IMR-90 (cell line): ENCODE measurements at regions not wholly inside any gene's neighbourhood (a gene's known extent, or its start where the extent isn't known, plus 50 kb on each side); places are given as distances from the start of the nearest gene placed in this dataset.

Experiments used
- ATAC-seq: fragments of 200-7000 bp; cut with Tn5 transposase; 2 replicates; pipeline ENCODE4 v1.9.1; 2020; ENCODE audit warnings: low read depth, mild to moderate bottlenecking, moderate library complexity
- BruUV-seq: library from RNA; stranded (reverse); fragments of 400-500 nt; replicated peaks from 2 replicates; lab custom pipeline; 2021; lab: Mats Ljungman, UMichigan
- CTCF ChIA-PET: fragments of 300-600 bp; formaldehyde crosslinking; extraction: SDS; loops from one replicate; lab custom pipeline; 2021; ENCODE audit warnings: antibody characterized with exemption; lab: Yijun Ruan, JAX
- POLR2A ChIA-PET: fragments of 300-600 bp; sonication (Branson Sonifier 250); formaldehyde crosslinking; loops from one replicate; lab custom pipeline; 2022; ENCODE audit warnings: antibody characterized with exemption; ENCODE audit not compliant: unreplicated experiment; lab: Charles Lee
- DNase-seq: peaks from one replicate; pipeline ENCODE4 v3.0.0; 2013
- H2AFZ ChIP-seq: replicated peaks from 2 replicates; pipeline ENCODE3; 2013; ENCODE audit warnings: low read length, mild to moderate bottlenecking; ENCODE audit not compliant: poor library complexity
- H2AK5ac ChIP-seq: 2 replicates; pipeline ENCODE4 v1.6.1; 2013; ENCODE audit warnings: low read depth, low read length, inconsistent platforms
- H2AK9ac ChIP-seq: replicated peaks from 2 replicates; pipeline ENCODE3; 2013; ENCODE audit warnings: mild to moderate bottlenecking, low read depth, low read length, moderate library complexity; ENCODE audit not compliant: poor library complexity
- H2BK120ac ChIP-seq: 2 replicates; pipeline ENCODE4 v1.6.1; 2013; ENCODE audit warnings: low read depth, low read length, inconsistent platforms
- H2BK15ac ChIP-seq: 3 replicates; pipeline ENCODE4 v1.6.1; 2013; ENCODE audit warnings: low read depth, low read length, inconsistent platforms
- H2BK20ac ChIP-seq: 2 replicates; pipeline ENCODE4 v1.6.1; 2013; ENCODE audit warnings: low read depth, mild to moderate bottlenecking, inconsistent platforms, low read length, moderate library complexity
- H2BK5ac ChIP-seq: 2 replicates; pipeline ENCODE4 v1.6.1; 2013; ENCODE audit warnings: mild to moderate bottlenecking, low read depth, low read length, inconsistent platforms; ENCODE audit not compliant: poor library complexity, severe bottlenecking
- H3K14ac ChIP-seq: replicated peaks from 2 replicates; pipeline ENCODE4 v1.6.1; 2013; ENCODE audit warnings: low read depth, low read length, inconsistent platforms
- H3K18ac ChIP-seq: 2 replicates; pipeline ENCODE4 v1.6.1; 2013; ENCODE audit warnings: low read depth, low read length, control low read depth
- H3K23ac ChIP-seq: 2 replicates; pipeline ENCODE4 v1.6.1; 2013; ENCODE audit warnings: low read depth, low read length, inconsistent platforms
- H3K27ac ChIP-seq: 2 replicates; pipeline ENCODE4 v1.5.1; 2013; ENCODE audit warnings: mild to moderate bottlenecking, control low read depth, low read length; ENCODE audit not compliant: insufficient read depth
- H3K27me3 ChIP-seq: 2 replicates; pipeline ENCODE4 v1.6.1; 2013; ENCODE audit warnings: low read length; ENCODE audit not compliant: control insufficient read depth, insufficient read depth
- H3K36me3 ChIP-seq: 2 replicates; pipeline ENCODE4 v1.6.1; 2013; ENCODE audit warnings: low read length, mixed read lengths; ENCODE audit not compliant: control insufficient read depth, insufficient read depth
- H3K4ac ChIP-seq: 2 replicates; pipeline ENCODE4 v1.6.1; 2013; ENCODE audit warnings: low read depth, low read length, inconsistent platforms
- H3K4me1 ChIP-seq: 2 replicates; pipeline ENCODE4 v1.6.1; 2013; ENCODE audit warnings: low read length, mixed read lengths; ENCODE audit not compliant: control insufficient read depth, insufficient read depth
- H3K4me2 ChIP-seq: 2 replicates; pipeline ENCODE4 v1.6.1; 2013; ENCODE audit warnings: low read depth, mild to moderate bottlenecking, control low read depth, low read length, moderate library complexity
- H3K4me3 ChIP-seq: 2 replicates; pipeline ENCODE4 v1.5.1; 2013; ENCODE audit warnings: low read depth, mild to moderate bottlenecking, control low read depth, low read length, moderate library complexity; ENCODE audit not compliant: insufficient read depth
- H3K56ac ChIP-seq: 2 replicates; pipeline ENCODE4 v1.6.1; 2013; ENCODE audit warnings: low read length, inconsistent platforms; ENCODE audit not compliant: insufficient read depth; ENCODE audit errors: extremely low read depth
- H3K79me1 ChIP-seq, 2 experiments: 2 replicates each; pipeline ENCODE4 v1.6.1; 2013; ENCODE audit warnings: low read length in 2 of 2, inconsistent platforms in 1 of 2, low read depth in 1 of 2
- H3K9ac ChIP-seq: 2 replicates; pipeline ENCODE4 v1.6.1; 2013; ENCODE audit warnings: low read depth, low read length, control low read depth
- H3K9me1 ChIP-seq: 2 replicates; pipeline ENCODE4 v1.6.1; 2013; ENCODE audit warnings: low read length, inconsistent platforms; ENCODE audit not compliant: insufficient read depth
- H3K9me3 ChIP-seq: 2 replicates; pipeline ENCODE4 v1.6.1; 2013; ENCODE audit warnings: low read length; ENCODE audit not compliant: control insufficient read depth, insufficient read depth
- H4K20me1 ChIP-seq: 2 replicates; pipeline ENCODE4 v1.6.1; 2013; ENCODE audit warnings: low read length, inconsistent platforms; ENCODE audit not compliant: insufficient read depth
- H4K5ac ChIP-seq: 2 replicates; pipeline ENCODE4 v1.6.1; 2013; ENCODE audit warnings: mild to moderate bottlenecking, low read depth, low read length, control low read depth
- H4K8ac ChIP-seq, 2 experiments: 2 replicates each; pipeline ENCODE4 v1.6.1; 2013; ENCODE audit warnings: low read depth in 2 of 2, low read length in 2 of 2, control low read depth in 1 of 2, inconsistent platforms in 1 of 2
- H4K91ac ChIP-seq: 2 replicates; pipeline ENCODE4 v1.6.1; 2013; ENCODE audit warnings: low read depth, low read length, inconsistent platforms; ENCODE audit not compliant: insufficient read depth
- CHD1 ChIP-seq: IDR thresholded peaks from 2 replicates; pipeline ENCODE4 v1.6.1; 2012; ENCODE audit warnings: low read depth, low read length, improper control_type of control experiment
- ELK1 ChIP-seq: fragments of 150-350 bp; IDR thresholded peaks from 2 replicates; pipeline ENCODE4 v1.6.1; 2016; ENCODE audit warnings: low read depth, mild to moderate bottlenecking, low read length, moderate library complexity, borderline replicate concordance
- MAFK ChIP-seq: IDR thresholded peaks from 2 replicates; pipeline ENCODE4 v1.6.1; 2012; ENCODE audit warnings: low read depth, low read length, improper control_type of control experiment
- MAZ ChIP-seq: IDR thresholded peaks from 2 replicates; pipeline ENCODE4 v1.6.1; 2012; ENCODE audit warnings: low read depth, mild to moderate bottlenecking, low read length, improper control_type of control experiment, moderate library complexity, borderline replicate concordance
- NFE2L2 ChIP-seq: fragments of 150-350 bp; IDR thresholded peaks from 2 replicates; pipeline ENCODE4 v1.6.1; 2016; ENCODE audit warnings: low read depth, mild to moderate bottlenecking, low read length
- POLR2A ChIP-seq: IDR thresholded peaks from 2 replicates; pipeline ENCODE4 v1.6.1; 2012; ENCODE audit warnings: mild to moderate bottlenecking, low read depth, low read length
- RAD21 ChIP-seq: IDR thresholded peaks from 2 replicates; pipeline ENCODE4 v1.6.1; 2012; ENCODE audit warnings: low read length, improper control_type of control experiment
- RCOR1 ChIP-seq: IDR thresholded peaks from 2 replicates; pipeline ENCODE4 v1.6.1; 2012; ENCODE audit warnings: mild to moderate bottlenecking, low read length, improper control_type of control experiment; ENCODE audit not compliant: insufficient replicate concordance
- SMC3 ChIP-seq: fragments of 150-350 bp; IDR thresholded peaks from 2 replicates; pipeline ENCODE4 v1.6.1; 2016; ENCODE audit warnings: low read depth, mild to moderate bottlenecking, antibody characterized with exemption, low read length, moderate library complexity
- USF2 ChIP-seq: fragments of 150-350 bp; IDR thresholded peaks from 2 replicates; pipeline ENCODE4 v1.6.1; 2017; ENCODE audit warnings: mild to moderate bottlenecking, antibody characterized with exemption, low read length, low read depth
- WGBS, 2 experiments: methylation state at CpG; one replicate each; pipeline versions ENCODE4 v1.1.5 to v1.1.7; 2013; ENCODE audit warnings: missing lambda C conversion rate in 2 of 2; ENCODE audit not compliant: insufficient read length in 1 of 2; ENCODE audit errors: extremely low coverage in 2 of 2; 5-methylcytosine and 5-hydroxymethylcytosine counted together
- dilution Hi-C: fragments of 300-500 bp; cut with HindIII; formaldehyde crosslinking; loops from one replicate; pipeline ENCODE4 v1.14.3; 2018; ENCODE audit warnings: low sequenced_read_pairs; ENCODE audit not compliant: unreplicated experiment
- in situ Hi-C: fragments of 300-500 bp; cut with MboI; formaldehyde crosslinking; loops from 3 replicates; pipeline ENCODE4 v1.14.3; 2019; ENCODE audit warnings: low sequenced_read_pairs, inconsistent platforms, mixed read lengths
- intact Hi-C: fragments of 100-400 bp; cut with micrococcal nuclease; formaldehyde crosslinking; loops from 2 replicates; pipeline ENCODE4 v1.10.0; 2022

GRCh38 chr12:46918631-46919030, 92.8 kb upstream of the SLC38A4 start:
- ATAC-seq (no peak), DNase-seq (no peak)
- Histone ChIP-seq H3K27me3 (no peaks in the 10 kb centered on the region), H3K4ac (no peak overlapping the region), H3K18ac (no peak overlapping the region), H4K91ac (no peak overlapping the region), H3K27ac (no peak overlapping the region), H3K4me2 (no peak overlapping the region), H4K8ac (no peak overlapping the region), H3K4me1 (peaks cover 20% of the 10 kb centered on the region), H4K20me1 (no peaks in the 10 kb centered on the region; the same call in 1 of the 2 replicates), H3K36me3 (no peaks in the 10 kb centered on the region), H2AK5ac (no peak overlapping the region), H3K4me3 (no peak overlapping the region), H2BK20ac (no peak overlapping the region), H3K9ac (no peak overlapping the region), H2BK15ac (no peak overlapping the region), H3K9me3 (no peaks in the 10 kb centered on the region), H3K9me1 (peaks cover 4% of the 10 kb centered on the region; the same call in 1 of the 2 replicates), H2BK5ac (no peak overlapping the region), H3K14ac (no peak overlapping the region), H2AFZ (no peak overlapping the region), H3K23ac (no peak overlapping the region), H3K56ac (no peak overlapping the region), H4K5ac (no peak overlapping the region), H3K79me1 (no peaks in the 10 kb centered on the region), H2AK9ac (no peak overlapping the region), H2BK120ac (no peak overlapping the region)
- TF ChIP-seq USF2 (no peak), RAD21 (no peak), CHD1 (no peak), MAZ (no peak), RCOR1 (no peak), MAFK (no peak), ELK1 (no peak), POLR2A (no peak), NFE2L2 (no peak), SMC3 (no peak)
- ChIA-PET POLR2A (no interaction called here), CTCF (interaction anchor here (0.5 kb wide), 1 partner anchor 614 kb away, joined by 3 read pairs; no protein-coding TSS in a partner anchor)
- dilution Hi-C loops (no loop called here), in situ Hi-C loops (no loop called here), intact Hi-C loops (no loop called here)
- no TSS peak for BruUV-seq
- WGBS, 2 experiments, result 90% methylated on average over 2 of the region's 9 CpGs; no CpG with 5 or more reads in 1 of the 2 experiments
